GM19372 (cell line): ENCODE measurements at regions not wholly inside any gene's neighbourhood (a gene's known extent, or its start where the extent isn't known, plus 50 kb on each side); places are given as distances from the start of the nearest gene placed in this dataset.
"Not testable (repeated sequence)": the region's sequence is repeated elsewhere in the genome, so short reads cannot be mapped to it uniquely, and the experiment has no call there.

Experiments used
- ATAC-seq: cut with Tn5 transposase; IDR thresholded peaks from one replicate; pipeline ENCODE4 v1.9.1; 2021; ENCODE audit warnings: mild to moderate bottlenecking, low read depth, moderate library complexity; ENCODE audit not compliant: unreplicated experiment

DNA sequence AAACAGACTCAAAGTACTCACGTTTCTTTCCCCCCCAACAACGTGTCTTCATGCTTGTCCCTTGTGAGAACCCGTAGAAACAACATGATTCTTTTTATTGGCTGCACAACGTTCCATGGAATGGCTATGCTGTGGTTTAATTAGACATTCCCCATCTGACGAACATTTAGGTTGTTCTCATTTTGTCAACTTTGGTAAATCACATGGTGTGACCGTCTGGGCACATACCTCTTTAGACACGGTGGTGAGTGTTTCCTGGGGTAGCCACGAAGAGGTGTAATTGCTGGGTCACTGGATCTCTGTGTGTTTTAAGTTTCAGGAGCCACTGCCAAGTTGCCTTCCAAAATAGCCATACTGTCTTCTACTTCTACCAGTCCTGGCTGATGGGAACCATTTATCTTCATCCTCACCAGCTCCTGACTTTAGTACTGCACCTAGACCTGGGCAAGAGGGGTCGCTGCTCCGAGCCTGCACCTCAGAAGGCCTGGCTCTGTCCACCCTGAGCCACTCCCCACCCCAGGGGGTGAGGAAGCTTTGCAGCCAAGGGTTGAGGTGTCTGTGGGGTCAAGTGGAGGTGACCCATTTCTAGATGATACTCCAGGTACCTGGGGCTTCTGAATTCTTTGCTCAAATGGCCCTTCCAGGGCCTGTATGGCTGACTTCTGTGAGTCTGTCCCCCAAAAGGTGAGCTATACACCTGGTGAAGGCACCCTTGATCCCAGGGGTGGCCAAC is 84.7 kb downstream of the IRX5 start:
- no peak for ATAC-seq

GRCh38 chr16:55016515-55016914 is 85.8 kb downstream of the IRX5 start:
- ATAC-seq = no peak

GRCh38 chr16:55017321-55017720 is 86.7 kb downstream of the IRX5 start:
- ATAC-seq = no peak

DNA sequence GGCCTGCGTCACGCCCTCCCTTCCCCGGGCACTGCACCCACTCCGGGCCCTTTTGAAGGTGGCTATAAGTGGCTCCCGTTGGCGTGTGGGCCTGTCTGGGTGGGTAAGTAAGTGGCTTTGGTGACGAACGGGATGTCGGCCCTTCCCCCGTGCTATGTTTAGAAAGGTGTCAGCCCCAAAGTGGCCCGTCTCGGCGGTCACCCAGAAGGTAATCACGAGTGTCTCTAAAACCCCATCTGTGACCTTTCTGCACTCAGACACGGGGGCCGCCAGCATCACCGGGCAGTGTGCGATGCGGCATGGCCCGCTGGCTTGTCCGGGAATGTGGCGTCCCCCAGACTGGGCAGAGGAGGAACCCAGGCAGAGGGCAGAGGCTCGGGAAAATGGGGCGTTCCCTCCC is 88.2 kb downstream of the IRX5 start:
- ATAC-seq = no peak

DNA sequence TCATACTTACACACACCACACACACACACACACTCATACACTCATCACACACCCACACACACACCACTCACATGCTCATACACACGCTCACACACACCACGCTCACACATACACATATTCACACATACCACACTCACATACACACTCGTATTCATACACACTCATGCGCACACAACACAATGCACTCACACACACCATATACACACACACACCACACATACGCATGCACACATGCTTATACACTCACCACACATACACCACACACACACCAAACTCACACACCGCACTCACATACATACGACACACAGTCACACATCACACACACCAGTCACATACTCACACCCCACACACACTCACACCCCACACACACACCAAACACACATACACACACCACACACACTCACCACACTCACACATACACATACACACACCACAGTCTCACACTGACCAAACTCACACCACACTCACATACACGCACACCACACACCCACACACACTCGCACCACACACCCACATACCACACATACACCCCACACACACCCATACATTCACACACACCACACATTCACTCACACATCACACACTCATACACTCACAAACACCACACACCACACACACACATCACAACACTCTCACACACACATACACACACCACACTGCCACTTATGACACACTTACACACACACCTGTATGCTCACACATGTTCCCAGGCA is 88.9 kb downstream of the IRX5 start:
- no peak for ATAC-seq

GRCh38 chr16:55021595-55022475 is 91.2 kb downstream of the IRX5 start:
- no peak for ATAC-seq

DNA sequence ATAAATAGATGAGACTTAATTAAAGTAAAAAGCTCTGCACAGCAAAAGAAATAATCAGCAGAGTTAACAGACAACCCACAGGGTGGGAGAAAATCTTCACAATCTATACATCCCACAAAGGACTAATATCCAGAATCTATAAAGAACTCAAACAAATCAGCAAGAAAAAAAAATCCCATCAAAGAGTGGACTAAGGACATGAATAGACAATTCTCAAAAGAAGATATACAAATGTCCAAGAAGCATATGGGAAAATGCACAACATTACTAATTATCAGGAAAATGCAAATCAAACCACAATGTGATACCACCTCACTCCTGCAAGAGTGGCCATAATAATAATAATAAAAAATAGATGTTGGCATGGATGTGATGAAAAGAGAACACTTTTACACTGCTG is 96.6 kb downstream of the IRX5 start:
- not testable (repeated sequence) for ATAC-seq

- no peak for ATAC-seq
Measured at GRCh38 chr16:55029509-55029908, 98.8 kb downstream of the IRX5 start.

DNA sequence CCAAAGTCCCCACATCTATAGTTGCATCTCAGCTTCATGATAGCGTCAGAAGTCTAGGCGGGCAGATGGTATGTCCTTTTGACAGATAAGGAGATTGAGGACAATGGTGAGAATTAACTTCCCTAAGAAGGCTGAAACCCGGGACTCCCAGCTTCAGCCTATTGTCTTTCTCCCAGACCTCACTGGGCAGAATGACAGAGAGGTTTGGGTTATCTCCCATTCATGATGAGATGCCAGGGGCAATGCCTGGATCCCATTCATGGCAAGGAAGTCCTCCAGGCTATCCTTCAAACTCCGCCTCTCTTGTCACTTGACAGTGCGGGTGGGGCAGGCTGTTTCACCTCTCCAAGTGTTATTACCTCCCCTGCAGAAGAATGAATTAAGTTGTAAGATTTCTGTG is 100.3 kb downstream of the IRX5 start:
- no peak for ATAC-seq

GRCh38 chr16:55031481-55031880 is 100.8 kb downstream of the IRX5 start:
- no peak for ATAC-seq

GRCh38 chr16:55033225-55034156 is 102.8 kb downstream of the IRX5 start:
- no peak for ATAC-seq

DNA sequence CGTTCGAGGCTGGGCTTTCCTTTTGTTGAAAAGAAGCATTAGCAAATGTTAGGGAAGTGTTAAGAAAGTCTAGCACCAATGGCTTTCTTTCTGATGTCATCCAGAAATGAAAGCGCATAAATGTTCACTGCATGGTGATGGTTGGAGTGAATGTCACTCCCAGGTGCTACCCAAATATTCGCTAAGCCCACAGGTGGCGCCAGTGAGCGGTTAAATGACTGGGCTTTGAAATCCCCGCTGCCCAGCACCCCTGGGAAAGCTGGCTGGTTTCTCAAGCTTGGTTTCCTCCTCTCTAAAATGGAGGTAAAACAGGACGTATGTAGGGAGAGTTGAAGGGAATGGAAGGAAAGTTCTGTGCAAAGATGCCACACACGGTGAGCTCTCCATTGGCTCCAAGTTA is 104.4 kb downstream of the IRX5 start:
- no peak for ATAC-seq

DNA sequence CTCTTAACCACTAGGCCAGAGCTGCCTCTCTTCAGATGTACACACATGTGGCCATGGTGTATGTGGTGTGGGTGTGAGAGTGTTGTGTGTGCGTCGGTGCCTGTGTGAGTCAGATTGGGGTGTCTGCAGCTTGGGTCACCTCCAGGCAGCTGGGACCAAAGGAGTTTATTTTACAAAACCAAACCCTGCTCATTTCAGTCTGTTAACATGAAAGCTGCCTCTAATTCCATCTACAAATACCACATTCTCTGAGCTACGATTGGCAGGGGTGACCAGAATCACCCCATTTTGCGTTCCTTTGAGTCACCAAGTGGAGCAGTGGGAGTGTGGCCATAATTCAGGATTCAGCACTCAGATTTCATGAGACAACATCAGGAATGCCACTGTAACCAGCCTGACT is 105.3 kb downstream of the IRX5 start:
- no peak for ATAC-seq

- no peak for ATAC-seq
Measured at GRCh38 chr16:55036371-55036821, 105.7 kb downstream of the IRX5 start.

GRCh38 chr16:55037046-55037445 is 106.4 kb downstream of the IRX5 start:
- ATAC-seq = no peak

DNA sequence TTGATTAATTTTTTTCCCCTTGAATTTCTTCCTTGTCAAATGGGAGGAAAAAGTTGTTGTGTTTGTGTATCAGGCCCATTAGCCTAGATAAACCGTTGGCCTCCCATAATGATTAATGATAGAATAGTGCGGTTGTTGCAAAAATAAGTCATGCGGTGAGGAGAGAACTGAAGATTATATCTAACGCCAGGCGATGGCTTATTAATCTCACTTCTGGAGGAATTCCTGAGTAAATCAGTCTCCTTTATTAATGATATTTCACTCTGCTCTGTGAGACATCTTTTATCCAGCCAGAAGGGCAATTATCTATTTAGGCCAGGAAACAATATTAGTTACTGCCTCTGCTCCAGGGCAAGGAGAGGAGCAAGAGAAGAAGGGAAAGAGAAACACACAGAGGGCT is 107.3 kb downstream of the IRX5 start:
- ATAC-seq = no peak

DNA sequence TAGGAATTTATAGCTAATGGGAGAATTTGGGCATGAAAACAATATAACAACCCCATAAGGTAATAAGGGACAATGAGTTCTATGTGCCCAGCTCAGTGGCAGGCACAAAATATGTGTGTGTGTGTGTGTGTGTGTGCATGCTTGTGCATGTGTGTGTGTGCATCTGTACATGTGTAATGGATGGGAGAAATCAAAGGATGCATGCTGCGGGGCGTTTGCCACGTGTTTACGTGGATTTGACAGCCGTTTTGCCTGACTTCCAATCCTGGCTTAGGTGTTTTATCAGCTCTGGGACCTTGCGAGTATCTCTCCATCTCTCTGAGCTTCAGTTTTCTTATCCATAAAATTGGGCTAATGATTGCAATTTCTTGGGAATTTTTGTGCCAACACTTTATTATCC is 108.4 kb downstream of the IRX5 start:
- ATAC-seq = no peak

DNA sequence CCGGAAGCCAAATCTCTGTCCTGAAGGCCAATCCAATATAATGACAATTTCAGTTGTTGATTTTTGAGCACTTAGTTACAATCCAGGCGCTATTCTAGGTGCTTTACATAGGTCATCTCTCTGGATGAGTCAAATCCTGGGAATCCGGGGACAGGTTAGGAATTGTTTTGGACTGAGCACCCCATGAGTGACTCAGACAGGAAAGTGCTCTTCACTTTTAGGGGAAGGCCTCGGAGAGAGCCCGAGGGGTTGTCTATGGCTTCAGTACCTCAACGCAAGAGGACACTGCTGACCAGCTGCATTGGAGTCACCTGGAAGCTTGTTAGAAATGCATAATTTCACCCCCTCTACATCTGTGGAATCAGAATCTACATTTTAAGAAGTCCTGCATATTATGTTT is 108.8 kb downstream of the IRX5 start:
- no peak for ATAC-seq

GRCh38 chr16:55039931-55040330 is 109.3 kb downstream of the IRX5 start:
- ATAC-seq = no peak
